Gastroesophageal sphincter (tissue), 4 donors: ENCODE measurements at regions not wholly inside any gene's neighbourhood (a gene's known extent, or its start where the extent isn't known, plus 50 kb on each side); places are given as distances from the start of the nearest gene placed in this dataset.

Experiments used
- ATAC-seq: fragments of 150-250 bp; one replicate; pipeline ENCODE4 v1.9.1; 2016; ENCODE audit warnings: mild to moderate bottlenecking, moderate library complexity
- H3K27ac ChIP-seq, 4 donors: fragments of 200-600 bp; sonication (generic) in 3 of 4; 1 replicate in 3 of 4; 2 replicates in 1 of 4; pipeline ENCODE4 v1.5.1; 2016 to 2019
- H3K27me3 ChIP-seq: fragments of 200-600 bp; sonication (generic); one replicate; pipeline ENCODE4 v1.5.1; 2019
- H3K36me3 ChIP-seq, 2 donors: fragments of 200-600 bp; sonication (generic); one replicate each; pipeline ENCODE4 v1.5.1; 2019; ENCODE audit warnings: control low read depth in 1 of 2
- H3K4me1 ChIP-seq, 3 donors: fragments of 200-600 bp; sonication (generic); 1 replicate in 2 of 3; 2 replicates in 1 of 3; pipeline ENCODE4 v1.5.1; 2016 to 2019; ENCODE audit warnings: control low read depth in 2 of 3
- H3K4me3 ChIP-seq, 2 donors: fragments of 200-600 bp; sonication (generic); one replicate each; pipeline ENCODE4 v1.5.1; 2019; ENCODE audit warnings: mild to moderate bottlenecking in 1 of 2, moderate library complexity in 1 of 2
- H3K9me3 ChIP-seq, 3 donors: fragments of 200-600 bp; sonication (generic); one replicate each; pipeline ENCODE4 v1.5.1; 2017 to 2019; ENCODE audit warnings: control low read depth in 2 of 3
- EP300 ChIP-seq: sonication (generic); formaldehyde crosslinking; IDR thresholded peaks from one replicate; pipeline ENCODE4 v1.6.1; 2017; ENCODE audit warnings: antibody characterized with exemption, mild to moderate bottlenecking
- POLR2A ChIP-seq, 2 donors: fragments of 450-650 bp; IDR thresholded peaks; one replicate each; pipeline ENCODE4 v1.6.1; 2017; ENCODE audit warnings: antibody characterized with exemption in 2 of 2, mild to moderate bottlenecking in 2 of 2, moderate library complexity in 1 of 2
- POLR2AphosphoS5 ChIP-seq: sonication (generic); formaldehyde crosslinking; IDR thresholded peaks from one replicate; pipeline ENCODE4 v1.6.1; 2017; ENCODE audit warnings: antibody characterized with exemption
- WGBS, 2 donors: methylation state at CpG; one replicate each; pipeline ENCODE4 v1.1.5; 2018; ENCODE audit warnings: low coverage in 1 of 2; 5-methylcytosine and 5-hydroxymethylcytosine counted together
- TF ChIP-seq, protein P1 (sequence below), 4 experiments: fragments of 200-600 bp in 2 of 4; fragments of 450-650 bp in 2 of 4; sonication (generic) in 1 of 4; IDR thresholded peaks; one replicate each; pipeline ENCODE4 v1.5.1; 2017 to 2019; ENCODE audit warnings: antibody characterized with exemption in 4 of 4, mild to moderate bottlenecking in 2 of 4, moderate library complexity in 2 of 4

GRCh38 chr2:240247868-240248720, 107.6 kb upstream of the OTOS start:
- TF ChIP-seq, protein P1, sequence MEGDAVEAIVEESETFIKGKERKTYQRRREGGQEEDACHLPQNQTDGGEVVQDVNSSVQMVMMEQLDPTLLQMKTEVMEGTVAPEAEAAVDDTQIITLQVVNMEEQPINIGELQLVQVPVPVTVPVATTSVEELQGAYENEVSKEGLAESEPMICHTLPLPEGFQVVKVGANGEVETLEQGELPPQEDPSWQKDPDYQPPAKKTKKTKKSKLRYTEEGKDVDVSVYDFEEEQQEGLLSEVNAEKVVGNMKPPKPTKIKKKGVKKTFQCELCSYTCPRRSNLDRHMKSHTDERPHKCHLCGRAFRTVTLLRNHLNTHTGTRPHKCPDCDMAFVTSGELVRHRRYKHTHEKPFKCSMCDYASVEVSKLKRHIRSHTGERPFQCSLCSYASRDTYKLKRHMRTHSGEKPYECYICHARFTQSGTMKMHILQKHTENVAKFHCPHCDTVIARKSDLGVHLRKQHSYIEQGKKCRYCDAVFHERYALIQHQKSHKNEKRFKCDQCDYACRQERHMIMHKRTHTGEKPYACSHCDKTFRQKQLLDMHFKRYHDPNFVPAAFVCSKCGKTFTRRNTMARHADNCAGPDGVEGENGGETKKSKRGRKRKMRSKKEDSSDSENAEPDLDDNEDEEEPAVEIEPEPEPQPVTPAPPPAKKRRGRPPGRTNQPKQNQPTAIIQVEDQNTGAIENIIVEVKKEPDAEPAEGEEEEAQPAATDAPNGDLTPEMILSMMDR (IDR thresholded peaks at IDR 0.05), result no peak
- no peak for TF ChIP-seq POLR2A (IDR thresholded peaks at IDR 0.05)
- no peak for TF ChIP-seq POLR2AphosphoS5
- no peak for TF ChIP-seq EP300
- H3K36me3 ChIP-seq, result no peaks in the 10 kb centered on the region
- peaks cover 4% of the 10 kb centered on the region for H3K27me3 ChIP-seq
- H3K4me1 ChIP-seq, result peaks cover 0 to 42% (median 15%) of the 10 kb centered on the region in 3 donors
- no peak overlapping the region for H3K4me3 ChIP-seq
- no peak for ATAC-seq
- peak overlapping the region in 1 of 4 donors; percentile 17 for H3K27ac ChIP-seq
- no peaks in the 10 kb centered on the region for H3K9me3 ChIP-seq
- WGBS, 2 donors, result no CpG with 5 or more reads among the region's 17 CpGs

- Histone ChIP-seq H3K4me3 (peak overlapping the region in 1 of 2 donors; percentile 6), H3K4me1 (peaks cover 0 to 42% (median 15%) of the 10 kb centered on the region in 3 donors), H3K27me3 (peaks cover 4% of the 10 kb centered on the region), H3K27ac (peak overlapping the region in 2 of 4 donors; percentile 38 to 48), H3K36me3 (no peaks in the 10 kb centered on the region), H3K9me3 (no peaks in the 10 kb centered on the region)
- no peak for ATAC-seq
- 54 to 100% methylated on average over 1 to 3 of the region's 14 CpGs for WGBS, 2 donors
- TF ChIP-seq, protein P1 (IDR thresholded peaks at IDR 0.05), result no peak
- TF ChIP-seq POLR2A (IDR thresholded peaks at IDR 0.05) (no peak), EP300 (no peak), POLR2AphosphoS5 (no peak)
These were observed 108.4 kb upstream of the OTOS start for GRCh38 chr2:240248721-240249422.

GRCh38 chr2:240249423-240250149, 109.1 kb upstream of the OTOS start:
- peak overlapping the region in 1 of 2 donors; percentile 6 for H3K4me3 ChIP-seq
- peaks cover 4% of the 10 kb centered on the region for H3K27me3 ChIP-seq
- no peaks in the 10 kb centered on the region for H3K36me3 ChIP-seq
- WGBS, 2 donors, result 94 to 100% methylated on average over 1 to 3 of the region's 21 CpGs
- H3K9me3 ChIP-seq, result no peaks in the 10 kb centered on the region
- no peak for ATAC-seq
- peak overlapping the region in 3 of 4 donors; percentile 72 to 83 (median 79) for H3K27ac ChIP-seq
- TF ChIP-seq, protein P1 (IDR thresholded peaks at IDR 0.05), result no peak
- TF ChIP-seq EP300 (no peak), POLR2A (IDR thresholded peaks at IDR 0.05) (no peak), POLR2AphosphoS5 (no peak)
- H3K4me1 ChIP-seq, result peaks cover 0 to 42% (median 15%) of the 10 kb centered on the region in 3 donors

GRCh38 chr2:240250150-240250984, 109.9 kb upstream of the OTOS start:
- Histone ChIP-seq H3K9me3 (no peaks in the 10 kb centered on the region), H3K4me3 (no peak overlapping the region), H3K27ac (peak overlapping the region; percentile 12 to 83 (median 76)), H3K4me1 (peaks cover 0 to 42% (median 15%) of the 10 kb centered on the region in 3 donors), H3K27me3 (peaks cover 4% of the 10 kb centered on the region), H3K36me3 (no peaks in the 10 kb centered on the region)
- TF ChIP-seq POLR2AphosphoS5, result no peak
- TF ChIP-seq POLR2A (IDR thresholded peaks at IDR 0.05), result no peak
- TF ChIP-seq EP300, result no peak
- ATAC-seq, result no peak
- 90% methylated on average over 4 of the region's 14 CpGs; no CpG with 5 or more reads in 1 of the 2 donors for WGBS, 2 donors
